ENCODE measurements at regions not wholly inside any gene's neighbourhood (a gene's known extent, or its start where the extent isn't known, plus 50 kb on each side); places are given as distances from the start of the nearest gene placed in this dataset.

DNA sequence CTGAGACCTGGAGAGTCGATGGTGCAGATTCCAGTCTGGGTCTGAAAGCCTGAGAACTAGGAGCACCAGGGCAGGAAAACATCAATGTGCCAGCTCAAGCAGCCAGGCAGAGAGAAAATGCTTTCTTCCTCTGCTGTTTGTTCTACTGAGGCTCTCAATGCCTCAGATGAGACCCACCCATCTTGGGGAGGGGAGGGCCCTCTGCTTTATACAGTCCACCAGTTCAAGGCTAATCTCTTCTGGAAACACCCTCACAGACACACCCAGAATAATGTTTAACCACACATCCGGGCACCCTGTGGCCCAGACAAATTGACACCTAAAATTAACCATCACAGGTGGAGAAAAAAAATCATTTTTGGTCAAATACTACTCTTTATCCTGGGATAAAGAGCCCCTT is 89.3 kb upstream of the SLC22A23 start:
- DNase-seq (ENCODE audit: low read depth, low spot score) (no peak), FAIRE-seq (no peak), ATAC-seq (no peak)
- ChIA-PET CTCF (no interaction called here), RAD21 (ENCODE audit: unreplicated experiment) (no interaction called here), SMC1A (ENCODE audit: uncharacterized antibody, unreplicated experiment) (no interaction called here), POLR2A (no interaction called here)
- intact Hi-C loops (cut with micrococcal nuclease; ENCODE audit: unreplicated experiment), result no loop called here
- no peaks in the 10 kb centered on the region for H3K36me3 ChIP-seq (ENCODE audit: control insufficient read depth in 2 of 2, insufficient read depth in 2 of 2, low read length in 1 of 2)
- 0% methylated on average over 2 of the region's 2 CpGs for whole genome bisulfite sequencing (ENCODE audit: insufficient coverage, insufficient replicate concordance, low lambda C conversion rate, missing lambda C conversion rate)
- no peak overlapping the region for H3K27ac ChIP-seq (ENCODE audit: control insufficient read depth, insufficient read depth)
- in situ Hi-C loops (cut with MboI), result no loop called here
- no peaks in the 10 kb centered on the region for H3K4me1 ChIP-seq (ENCODE audit: control insufficient read depth, insufficient read depth, low read length)
- no peaks in the 10 kb centered on the region for H4K20me1 ChIP-seq (ENCODE audit: control insufficient read depth, insufficient read depth)
- H3K79me2 ChIP-seq (ENCODE audit: control insufficient read depth, insufficient read depth, low read length), result no peaks in the 10 kb centered on the region
- TF ChIP-seq CHD1 (IDR thresholded peaks at IDR 0.05; ENCODE audit: low read depth, low read length), result no peak
- TF ChIP-seq, protein P1, sequence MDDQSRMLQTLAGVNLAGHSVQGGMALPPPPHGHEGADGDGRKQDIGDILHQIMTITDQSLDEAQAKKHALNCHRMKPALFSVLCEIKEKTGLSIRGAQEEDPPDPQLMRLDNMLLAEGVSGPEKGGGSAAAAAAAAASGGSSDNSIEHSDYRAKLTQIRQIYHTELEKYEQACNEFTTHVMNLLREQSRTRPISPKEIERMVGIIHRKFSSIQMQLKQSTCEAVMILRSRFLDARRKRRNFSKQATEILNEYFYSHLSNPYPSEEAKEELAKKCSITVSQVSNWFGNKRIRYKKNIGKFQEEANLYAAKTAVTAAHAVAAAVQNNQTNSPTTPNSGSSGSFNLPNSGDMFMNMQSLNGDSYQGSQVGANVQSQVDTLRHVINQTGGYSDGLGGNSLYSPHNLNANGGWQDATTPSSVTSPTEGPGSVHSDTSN (IDR thresholded peaks at IDR 0.05; ENCODE audit: insufficient replicate concordance, low read depth, low read length), result no peak
- TF ChIP-seq TCF7 (IDR thresholded peaks at IDR 0.05; ENCODE audit: borderline replicate concordance), result no peak
- TF ChIP-seq STAT1 (conservative IDR thresholded peaks at IDR 0.05), result no peak
- TF ChIP-seq IKZF2 (IDR thresholded peaks at IDR 0.05), result no peak
- TF ChIP-seq, protein P2, sequence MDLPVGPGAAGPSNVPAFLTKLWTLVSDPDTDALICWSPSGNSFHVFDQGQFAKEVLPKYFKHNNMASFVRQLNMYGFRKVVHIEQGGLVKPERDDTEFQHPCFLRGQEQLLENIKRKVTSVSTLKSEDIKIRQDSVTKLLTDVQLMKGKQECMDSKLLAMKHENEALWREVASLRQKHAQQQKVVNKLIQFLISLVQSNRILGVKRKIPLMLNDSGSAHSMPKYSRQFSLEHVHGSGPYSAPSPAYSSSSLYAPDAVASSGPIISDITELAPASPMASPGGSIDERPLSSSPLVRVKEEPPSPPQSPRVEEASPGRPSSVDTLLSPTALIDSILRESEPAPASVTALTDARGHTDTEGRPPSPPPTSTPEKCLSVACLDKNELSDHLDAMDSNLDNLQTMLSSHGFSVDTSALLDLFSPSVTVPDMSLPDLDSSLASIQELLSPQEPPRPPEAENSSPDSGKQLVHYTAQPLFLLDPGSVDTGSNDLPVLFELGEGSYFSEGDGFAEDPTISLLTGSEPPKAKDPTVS (IDR thresholded peaks at IDR 0.05; ENCODE audit: low read depth, low read length), result no peak
- TF ChIP-seq MEF2B (IDR thresholded peaks at IDR 0.05; ENCODE audit: partially characterized antibody, poor library complexity, severe bottlenecking), result no peak
- no peak for TF ChIP-seq NFXL1 (IDR thresholded peaks at IDR 0.05; ENCODE audit: borderline replicate concordance)
- no peak for TF ChIP-seq CEBPB (IDR thresholded peaks at IDR 0.05; ENCODE audit: borderline replicate concordance in 1 of 2, low read depth in 2 of 2, low read length in 2 of 2)
- TF ChIP-seq POU2F2 (IDR thresholded peaks at IDR 0.05; ENCODE audit: borderline replicate concordance, low read depth, low read length), result no peak
- TF ChIP-seq NBN (IDR thresholded peaks at IDR 0.05), result no peak
- TF ChIP-seq TAF1 (IDR thresholded peaks at IDR 0.05; ENCODE audit: borderline replicate concordance, low read depth, low read length), result no peak
- no peaks in the 10 kb centered on the region for H3K9me3 ChIP-seq (replicated peaks; ENCODE audit: control insufficient read depth, insufficient read depth, low read length)
- BruUV-seq (replicated peaks), result no TSS peak
- H3K4me3 ChIP-seq, result no peak overlapping the region
- no peak overlapping the region for H3K9ac ChIP-seq (ENCODE audit: control insufficient read depth, insufficient read depth, low read length)
- H2AFZ ChIP-seq (ENCODE audit: control insufficient read depth, low read depth, low read length), result no peak overlapping the region
- no peak overlapping the region for H3K4me2 ChIP-seq (ENCODE audit: control insufficient read depth, insufficient read depth)
- H3K27me3 ChIP-seq (replicated peaks in 1 of 2; ENCODE audit: control insufficient read depth in 2 of 2, insufficient read depth in 2 of 2, low read length in 1 of 2), result peaks cover 1 to 2% of the 10 kb centered on the region in 2 experiments; a peak in 2 of 4 replicates

Data from GM12878 (cell line).